WTC11 (cell line): ENCODE measurements at regions not wholly inside any gene's neighbourhood (a gene's known extent, or its start where the extent isn't known, plus 50 kb on each side); places are given as distances from the start of the nearest gene placed in this dataset.

Experiments
- ATAC-seq: fragments of 200-7000 bp; cut with Tn5 transposase; 2 replicates; pipeline ENCODE4 v1.10.0; 2021; ENCODE audit warnings: mild to moderate bottlenecking, moderate library complexity
- CTCF ChIA-PET: fragments of 300-600 bp; sonication (Branson Sonifier 250); formaldehyde crosslinking; loops from one replicate; lab custom pipeline; 2021; ENCODE audit warnings: antibody characterized with exemption; lab: Charles Lee
- POLR2A ChIA-PET: fragments of 350-600 bp; sonication (Branson Sonifier 250); formaldehyde crosslinking; loops from one replicate; lab custom pipeline; 2021; ENCODE audit warnings: antibody characterized with exemption; lab: Charles Lee
- DNase-seq: peaks from one replicate; pipeline ENCODE4 v3.0.0; 2021; ENCODE audit warnings: low spot score
- H3K27ac Mint-ChIP-seq: 2 replicates; pipeline ENCODE4 v1.8.0; 2021; ENCODE audit warnings: mixed read lengths
- H3K27me3 Mint-ChIP-seq: 2 replicates; pipeline ENCODE4 v1.8.0; 2021; ENCODE audit warnings: low read depth, mild to moderate bottlenecking, moderate library complexity, mixed read lengths
- H3K36me3 Mint-ChIP-seq: 2 replicates; pipeline ENCODE4 v1.8.0; 2021; ENCODE audit warnings: mixed read lengths
- H3K4me1 Mint-ChIP-seq: 2 replicates; pipeline ENCODE4 v1.8.0; 2022; ENCODE audit warnings: mixed read lengths
- H3K4me3 Mint-ChIP-seq: 2 replicates; pipeline ENCODE4 v1.8.0; 2021; ENCODE audit warnings: mild to moderate bottlenecking, moderate library complexity, mixed read lengths
- H3K9me3 Mint-ChIP-seq: 2 replicates; pipeline ENCODE4 v1.8.0; 2021; ENCODE audit warnings: mixed read lengths
- GRHL2 ChIP-seq: fragments of 250-450 bp; sonication (Bioruptor Pico); IDR thresholded peaks from 2 replicates; pipeline ENCODE4 v1.8.0; 2022; ENCODE audit warnings: mild to moderate bottlenecking, moderate library complexity; ENCODE audit not compliant: insufficient replicate concordance, severe bottlenecking
- HMGXB4 ChIP-seq: sonication (generic); formaldehyde crosslinking; IDR thresholded peaks from 2 replicates; pipeline ENCODE4 v1.8.1; 2023; ENCODE audit warnings: mild to moderate bottlenecking, moderate library complexity, missing genetic modification reagents
- JAZF1 ChIP-seq: fragments of 250-450 bp; sonication (Bioruptor Pico); IDR thresholded peaks from 2 replicates; pipeline ENCODE4 v1.9.0; 2021; ENCODE audit warnings: moderate library complexity, mild to moderate bottlenecking, inconsistent platforms
- NFYB ChIP-seq: sonication (generic); formaldehyde crosslinking; conservative IDR thresholded peaks from 2 replicates; pipeline ENCODE4 v1.8.0; 2022; ENCODE audit warnings: low read depth, missing genetic modification reagents
- NR1H2 ChIP-seq: sonication (generic); formaldehyde crosslinking; IDR thresholded peaks from 2 replicates; pipeline ENCODE4 v1.9.0; 2021; ENCODE audit warnings: mild to moderate bottlenecking, moderate library complexity, missing genetic modification reagents
- PRDM15 ChIP-seq: sonication (generic); formaldehyde crosslinking; IDR thresholded peaks from 2 replicates; pipeline ENCODE4 v1.8.0; 2022; ENCODE audit warnings: missing genetic modification reagents
- PRRX2 ChIP-seq: fragments of 250-450 bp; sonication (Bioruptor Pico); IDR thresholded peaks from 2 replicates; pipeline ENCODE4 v1.8.0; 2021; ENCODE audit warnings: mild to moderate bottlenecking
- TEAD1 ChIP-seq: sonication (generic); formaldehyde crosslinking; IDR thresholded peaks from 2 replicates; pipeline ENCODE4 v1.8.0; 2022; ENCODE audit warnings: mild to moderate bottlenecking, missing genetic modification reagents
- TEAD4 ChIP-seq: sonication (generic); formaldehyde crosslinking; IDR thresholded peaks from 2 replicates; pipeline ENCODE4 v1.8.0; 2022; ENCODE audit warnings: mild to moderate bottlenecking, missing genetic modification reagents
- TP53 ChIP-seq: sonication (generic); formaldehyde crosslinking; IDR thresholded peaks from 2 replicates; pipeline ENCODE4 v1.8.1; 2023; ENCODE audit warnings: mild to moderate bottlenecking, missing genetic modification reagents
- USF2 ChIP-seq: sonication (generic); formaldehyde crosslinking; IDR thresholded peaks from 2 replicates; pipeline ENCODE4 v1.8.1; 2023; ENCODE audit warnings: mild to moderate bottlenecking, missing genetic modification reagents, moderate library complexity
- ZBTB21 ChIP-seq: sonication (generic); formaldehyde crosslinking; IDR thresholded peaks from 2 replicates; pipeline ENCODE4 v1.8.1; 2023; ENCODE audit warnings: mild to moderate bottlenecking, missing genetic modification reagents, borderline replicate concordance
- ZMAT4 ChIP-seq: fragments of 250-450 bp; sonication (Bioruptor Pico); IDR thresholded peaks from 2 replicates; pipeline ENCODE4 v1.9.0; 2021; ENCODE audit warnings: mild to moderate bottlenecking
- ZNF219 ChIP-seq: sonication (generic); formaldehyde crosslinking; IDR thresholded peaks from 2 replicates; pipeline ENCODE4 v1.8.0; 2023; ENCODE audit warnings: missing genetic modification reagents, mild to moderate bottlenecking, borderline replicate concordance
- ZNF416 ChIP-seq: fragments of 250-450 bp; sonication (Bioruptor Pico); IDR thresholded peaks from 2 replicates; pipeline ENCODE4 v1.9.0; 2021; ENCODE audit warnings: mild to moderate bottlenecking, inconsistent platforms
- TF ChIP-seq, protein P1 (sequence below): fragments of 250-450 bp; sonication (Bioruptor Pico); IDR thresholded peaks from 2 replicates; pipeline ENCODE4 v1.8.0; 2021; ENCODE audit warnings: mild to moderate bottlenecking
- TF ChIP-seq, protein P2 (sequence below): sonication (generic); formaldehyde crosslinking; IDR thresholded peaks from 2 replicates; pipeline ENCODE4 v1.8.1; 2023; ENCODE audit warnings: mild to moderate bottlenecking, missing genetic modification reagents, borderline replicate concordance
- TF ChIP-seq, protein P3 (sequence below): sonication (generic); formaldehyde crosslinking; IDR thresholded peaks from 2 replicates; pipeline ENCODE4 v1.8.1; 2023; ENCODE audit warnings: mild to moderate bottlenecking, missing genetic modification reagents

- peaks cover 7% of the 10 kb centered on the region; the same call in 1 of the 2 replicates for H3K4me1 Mint-ChIP-seq
- DNase-seq: no peak
- ChIA-PET POLR2A (no interaction called here), CTCF (no interaction called here)
- no peak overlapping the region for H3K4me3 Mint-ChIP-seq
- H3K27ac Mint-ChIP-seq: no peak overlapping the region
- H3K27me3 Mint-ChIP-seq: no peaks in the 10 kb centered on the region
- H3K36me3 Mint-ChIP-seq: peaks cover 3% of the 10 kb centered on the region
- peaks cover 9% of the 10 kb centered on the region for H3K9me3 Mint-ChIP-seq
- ATAC-seq: no peak
- TF ChIP-seq, protein P1, sequence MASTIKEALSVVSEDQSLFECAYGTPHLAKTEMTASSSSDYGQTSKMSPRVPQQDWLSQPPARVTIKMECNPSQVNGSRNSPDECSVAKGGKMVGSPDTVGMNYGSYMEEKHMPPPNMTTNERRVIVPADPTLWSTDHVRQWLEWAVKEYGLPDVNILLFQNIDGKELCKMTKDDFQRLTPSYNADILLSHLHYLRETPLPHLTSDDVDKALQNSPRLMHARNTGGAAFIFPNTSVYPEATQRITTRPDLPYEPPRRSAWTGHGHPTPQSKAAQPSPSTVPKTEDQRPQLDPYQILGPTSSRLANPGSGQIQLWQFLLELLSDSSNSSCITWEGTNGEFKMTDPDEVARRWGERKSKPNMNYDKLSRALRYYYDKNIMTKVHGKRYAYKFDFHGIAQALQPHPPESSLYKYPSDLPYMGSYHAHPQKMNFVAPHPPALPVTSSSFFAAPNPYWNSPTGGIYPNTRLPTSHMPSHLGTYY (CRISPR knock-in tag): no peak
These were observed 540.8 kb upstream of the ROBO1 start for GRCh38 chr3:80308637-80309036.

- H3K27ac Mint-ChIP-seq: no peak overlapping the region
- H3K4me1 Mint-ChIP-seq: peaks cover 7% of the 10 kb centered on the region; the same call in 1 of the 2 replicates
- TF ChIP-seq TEAD4 (CRISPR knock-in tag) (no peak), ZMAT4 (CRISPR knock-in tag) (no peak)
- POLR2A ChIA-PET: no interaction called here
- ATAC-seq (peak; percentile 82), DNase-seq (peak; percentile 39)
- peaks cover 5% of the 10 kb centered on the region; the same call in 1 of the 2 replicates for H3K9me3 Mint-ChIP-seq
- H3K36me3 Mint-ChIP-seq: no peaks in the 10 kb centered on the region
- CTCF ChIA-PET: no interaction called here
- no peaks in the 10 kb centered on the region for H3K27me3 Mint-ChIP-seq
- no peak overlapping the region for H3K4me3 Mint-ChIP-seq
These were observed 540.0 kb upstream of the ROBO1 start for GRCh38 chr3:80307844-80308243.

DNA sequence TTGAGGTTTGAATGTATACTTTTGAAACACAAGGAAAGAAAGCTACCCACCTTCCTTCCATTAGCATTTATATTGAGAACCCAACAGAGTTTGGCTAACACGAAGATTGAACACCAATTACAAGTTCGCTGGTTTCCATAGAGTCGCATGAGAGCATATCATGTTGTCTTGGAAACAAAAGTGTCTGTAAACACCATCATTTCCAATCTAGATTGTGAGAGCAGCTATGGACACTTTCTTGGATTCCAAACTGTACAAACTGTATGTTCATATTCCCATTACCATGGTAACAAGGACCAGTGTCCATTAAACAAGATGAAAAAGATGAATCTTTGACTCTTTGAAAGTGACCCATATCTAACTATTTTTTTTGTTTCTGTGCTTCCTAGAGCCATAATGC lies 529.9 kb upstream of the ROBO1 start:
- ATAC-seq: no peak
- peaks cover 4% of the 10 kb centered on the region; the same call in 1 of the 2 replicates for H3K4me1 Mint-ChIP-seq
- ChIA-PET POLR2A (no interaction called here), CTCF (no interaction called here)
- no peak overlapping the region for H3K27ac Mint-ChIP-seq
- DNase-seq: no peak
- H3K36me3 Mint-ChIP-seq: no peaks in the 10 kb centered on the region
- no peaks in the 10 kb centered on the region for H3K27me3 Mint-ChIP-seq
- no peak overlapping the region for H3K4me3 Mint-ChIP-seq
- peaks cover under 1% of the 10 kb centered on the region for H3K9me3 Mint-ChIP-seq
- TF ChIP-seq PRRX2 (CRISPR knock-in tag) (no peak), ZNF416 (no peak), ZBTB21 (CRISPR knock-in tag) (no peak), JAZF1 (CRISPR knock-in tag) (no peak), USF2 (no peak), NFYB (no peak), NR1H2 (no peak), TEAD4 (CRISPR knock-in tag) (no peak), TP53 (CRISPR knock-in tag) (no peak), PRDM15 (CRISPR knock-in tag) (no peak), HMGXB4 (CRISPR knock-in tag) (no peak), TEAD1 (no peak), ZNF219 (CRISPR knock-in tag) (no peak), GRHL2 (CRISPR knock-in tag) (no peak)
- TF ChIP-seq, protein P2, sequence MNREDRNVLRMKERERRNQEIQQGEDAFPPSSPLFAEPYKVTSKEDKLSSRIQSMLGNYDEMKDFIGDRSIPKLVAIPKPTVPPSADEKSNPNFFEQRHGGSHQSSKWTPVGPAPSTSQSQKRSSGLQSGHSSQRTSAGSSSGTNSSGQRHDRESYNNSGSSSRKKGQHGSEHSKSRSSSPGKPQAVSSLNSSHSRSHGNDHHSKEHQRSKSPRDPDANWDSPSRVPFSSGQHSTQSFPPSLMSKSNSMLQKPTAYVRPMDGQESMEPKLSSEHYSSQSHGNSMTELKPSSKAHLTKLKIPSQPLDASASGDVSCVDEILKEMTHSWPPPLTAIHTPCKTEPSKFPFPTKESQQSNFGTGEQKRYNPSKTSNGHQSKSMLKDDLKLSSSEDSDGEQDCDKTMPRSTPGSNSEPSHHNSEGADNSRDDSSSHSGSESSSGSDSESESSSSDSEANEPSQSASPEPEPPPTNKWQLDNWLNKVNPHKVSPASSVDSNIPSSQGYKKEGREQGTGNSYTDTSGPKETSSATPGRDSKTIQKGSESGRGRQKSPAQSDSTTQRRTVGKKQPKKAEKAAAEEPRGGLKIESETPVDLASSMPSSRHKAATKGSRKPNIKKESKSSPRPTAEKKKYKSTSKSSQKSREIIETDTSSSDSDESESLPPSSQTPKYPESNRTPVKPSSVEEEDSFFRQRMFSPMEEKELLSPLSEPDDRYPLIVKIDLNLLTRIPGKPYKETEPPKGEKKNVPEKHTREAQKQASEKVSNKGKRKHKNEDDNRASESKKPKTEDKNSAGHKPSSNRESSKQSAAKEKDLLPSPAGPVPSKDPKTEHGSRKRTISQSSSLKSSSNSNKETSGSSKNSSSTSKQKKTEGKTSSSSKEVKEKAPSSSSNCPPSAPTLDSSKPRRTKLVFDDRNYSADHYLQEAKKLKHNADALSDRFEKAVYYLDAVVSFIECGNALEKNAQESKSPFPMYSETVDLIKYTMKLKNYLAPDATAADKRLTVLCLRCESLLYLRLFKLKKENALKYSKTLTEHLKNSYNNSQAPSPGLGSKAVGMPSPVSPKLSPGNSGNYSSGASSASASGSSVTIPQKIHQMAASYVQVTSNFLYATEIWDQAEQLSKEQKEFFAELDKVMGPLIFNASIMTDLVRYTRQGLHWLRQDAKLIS (CRISPR knock-in tag): no peak
- TF ChIP-seq, protein P3, sequence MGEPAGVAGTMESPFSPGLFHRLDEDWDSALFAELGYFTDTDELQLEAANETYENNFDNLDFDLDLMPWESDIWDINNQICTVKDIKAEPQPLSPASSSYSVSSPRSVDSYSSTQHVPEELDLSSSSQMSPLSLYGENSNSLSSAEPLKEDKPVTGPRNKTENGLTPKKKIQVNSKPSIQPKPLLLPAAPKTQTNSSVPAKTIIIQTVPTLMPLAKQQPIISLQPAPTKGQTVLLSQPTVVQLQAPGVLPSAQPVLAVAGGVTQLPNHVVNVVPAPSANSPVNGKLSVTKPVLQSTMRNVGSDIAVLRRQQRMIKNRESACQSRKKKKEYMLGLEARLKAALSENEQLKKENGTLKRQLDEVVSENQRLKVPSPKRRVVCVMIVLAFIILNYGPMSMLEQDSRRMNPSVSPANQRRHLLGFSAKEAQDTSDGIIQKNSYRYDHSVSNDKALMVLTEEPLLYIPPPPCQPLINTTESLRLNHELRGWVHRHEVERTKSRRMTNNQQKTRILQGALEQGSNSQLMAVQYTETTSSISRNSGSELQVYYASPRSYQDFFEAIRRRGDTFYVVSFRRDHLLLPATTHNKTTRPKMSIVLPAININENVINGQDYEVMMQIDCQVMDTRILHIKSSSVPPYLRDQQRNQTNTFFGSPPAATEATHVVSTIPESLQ (CRISPR knock-in tag): no peak
